Fibroblast of gingiva (primary cell): ENCODE measurements at regions not wholly inside any gene's neighbourhood (a gene's known extent, or its start where the extent isn't known, plus 50 kb on each side); places are given as distances from the start of the nearest gene placed in this dataset.
A peak's percentile ranks its signal among the peaks of the same experiment; 100 is the strongest.

ENCODE experiments used
- DNase-seq: peaks from one replicate; pipeline ENCODE4 v3.0.0-alpha.2; 2011; ENCODE audit warnings: low read depth

DNA sequence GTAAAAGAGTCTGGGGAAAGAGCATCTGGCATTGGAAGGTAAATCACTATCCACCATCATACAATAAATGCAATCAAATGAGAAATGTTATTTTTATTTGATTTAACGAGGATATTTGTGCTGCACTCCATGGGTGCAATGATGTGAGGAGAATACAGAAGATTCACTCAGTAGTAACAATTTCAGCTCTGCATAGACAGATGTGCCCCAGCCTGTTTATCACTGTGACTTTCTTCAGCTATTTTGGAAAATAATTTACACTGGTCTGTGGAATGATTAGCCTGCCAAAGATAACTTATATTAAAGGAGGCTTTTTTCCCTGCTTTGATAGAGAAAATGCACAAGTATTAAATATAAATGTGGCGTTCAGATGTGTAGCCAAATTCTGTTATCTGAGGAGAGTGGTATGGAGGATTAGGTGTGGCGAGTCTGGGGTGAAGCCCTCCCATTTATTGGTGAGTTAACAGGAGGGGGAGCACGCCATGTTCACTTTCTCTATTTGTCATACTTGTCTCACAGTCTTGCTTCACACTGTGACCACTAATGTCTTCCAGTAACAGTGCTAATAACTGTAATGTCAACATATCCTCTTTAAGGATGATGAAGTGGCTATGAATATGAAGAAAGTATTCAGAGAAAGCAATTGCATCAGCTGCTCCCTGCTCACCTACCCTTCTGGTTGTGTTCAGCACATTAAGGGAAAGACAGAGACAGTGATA lies 645.6 kb downstream of the MMUT start:
- peak; percentile 48 for DNase-seq

GRCh38 chr6:48814957-48815356 lies 648.1 kb downstream of the MMUT start:
- DNase-seq = no peak

DNA sequence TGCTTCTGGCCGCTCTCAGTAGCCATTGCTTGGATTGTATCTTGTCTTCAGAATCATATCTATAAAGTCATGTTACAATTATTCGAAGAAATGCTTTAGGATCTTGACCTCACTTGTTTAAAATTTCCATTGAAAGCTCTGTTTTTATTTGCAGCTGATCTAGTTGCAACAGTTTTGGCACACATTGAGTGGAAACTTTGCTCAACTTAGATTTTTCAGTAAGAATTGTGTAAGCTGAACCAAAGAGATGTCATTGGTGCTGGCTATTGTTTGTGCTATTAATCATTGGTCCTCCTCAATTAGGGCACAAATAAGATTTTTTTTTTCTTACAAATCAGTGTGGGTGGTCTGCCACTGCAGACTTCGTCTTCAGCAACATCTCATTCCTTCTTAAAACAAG lies 649.2 kb downstream of the MMUT start:
- peak; percentile 75 for DNase-seq

- DNase-seq = no peak
Observed at GRCh38 chr6:48809700-48810099, 653.4 kb downstream of the MMUT start.

GRCh38 chr6:48809245-48809644 lies 653.8 kb downstream of the MMUT start:
- DNase-seq = no peak

DNA sequence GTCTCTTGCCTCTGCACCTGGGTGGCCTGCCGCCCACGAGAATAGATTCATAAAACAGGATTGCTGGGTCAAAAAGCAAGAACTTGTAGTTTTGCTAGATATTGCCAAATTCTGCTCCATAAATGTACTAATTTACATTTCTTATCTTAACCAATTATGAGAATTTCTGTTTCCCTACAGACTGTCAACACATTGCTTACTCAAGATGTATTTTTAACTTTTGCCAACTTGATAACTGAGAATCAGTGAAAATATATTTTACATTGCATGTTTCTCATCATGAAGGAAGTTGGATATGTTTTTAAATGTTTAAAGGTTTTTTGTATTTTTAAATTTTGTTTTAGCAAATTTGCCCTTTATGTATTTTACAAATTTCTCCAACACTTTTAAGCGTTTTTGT lies 664.8 kb downstream of the MMUT start:
- no peak for DNase-seq

DNA sequence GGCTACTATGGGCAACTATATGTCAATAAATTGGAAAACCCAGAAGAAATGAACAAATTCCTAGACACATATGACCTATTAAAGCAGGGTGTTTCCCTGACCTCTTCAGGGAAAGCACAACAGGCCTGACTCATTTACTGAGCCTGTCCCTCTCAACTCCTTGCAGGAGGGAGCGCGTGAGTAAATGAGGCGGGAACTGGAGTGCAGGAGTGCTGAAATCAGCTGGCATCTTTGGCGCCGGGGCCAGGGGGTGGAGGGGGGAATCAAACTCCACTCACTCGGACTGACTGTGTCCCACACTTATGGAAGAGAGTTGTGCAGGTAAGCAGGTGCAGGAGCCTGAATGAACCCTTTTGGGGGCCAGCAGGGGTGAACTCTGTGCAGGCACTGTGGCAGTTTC lies 671.2 kb upstream of the PTCHD4 start:
- DNase-seq = no peak

DNA sequence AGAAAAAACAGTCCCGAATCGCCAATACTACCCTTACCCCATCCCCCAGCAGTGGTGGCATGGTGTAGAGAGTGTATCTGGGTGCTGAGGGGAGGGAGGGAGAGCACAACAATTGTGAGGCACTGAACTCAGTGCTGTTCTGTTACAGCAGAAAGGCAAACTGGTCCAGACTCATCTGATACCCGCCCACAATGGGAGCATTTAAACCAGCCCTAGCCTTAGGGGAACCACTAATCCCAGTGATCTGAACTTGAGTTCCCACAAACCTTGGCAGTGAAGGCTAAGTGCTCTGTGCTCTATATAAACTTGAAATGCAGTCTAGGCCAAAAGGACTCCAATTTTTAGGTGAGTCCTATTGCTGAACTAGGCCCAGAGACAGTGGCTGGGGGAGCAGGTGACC lies 666.4 kb upstream of the PTCHD4 start:
- DNase-seq = no peak

GRCh38 chr6:48775157-48775556 lies 664.2 kb upstream of the PTCHD4 start:
- DNase-seq = no peak

DNA sequence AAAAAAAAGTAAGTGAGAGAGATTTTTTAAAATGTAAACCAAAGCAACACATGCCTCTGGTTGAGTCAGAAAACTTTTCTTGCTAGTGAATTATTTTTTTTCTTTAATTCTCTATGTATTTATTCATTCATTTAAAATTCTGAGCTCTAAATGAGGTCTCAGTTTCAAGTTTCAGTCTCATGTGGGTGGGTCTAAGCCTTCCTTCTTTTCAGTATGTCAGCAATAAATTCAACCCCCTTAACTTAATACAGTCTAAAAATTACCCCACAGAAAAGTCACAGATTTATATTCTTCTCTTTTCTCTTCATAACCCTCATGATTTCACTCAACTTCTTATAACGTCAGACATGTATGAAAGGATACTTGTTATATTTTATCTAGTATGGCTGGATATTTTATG lies 663.3 kb upstream of the PTCHD4 start:
- no peak for DNase-seq

DNA sequence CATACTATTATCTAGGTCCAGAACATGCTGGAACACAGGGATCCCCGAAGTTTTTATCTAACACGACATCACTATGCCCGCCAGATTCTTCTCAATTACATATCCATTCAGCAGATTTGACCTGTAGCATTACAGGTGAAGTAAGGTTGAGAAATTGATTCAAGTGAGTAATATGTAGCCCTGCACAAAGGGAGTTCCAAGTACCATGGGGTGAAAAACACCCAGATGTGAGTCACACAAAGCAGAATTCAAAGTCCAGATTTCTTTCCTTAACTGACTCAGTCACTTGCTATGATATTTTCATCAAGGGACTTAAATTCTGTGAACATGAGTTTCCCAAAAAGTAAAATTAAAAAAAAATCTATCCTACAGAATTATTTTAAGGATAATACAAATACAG lies 655.4 kb upstream of the PTCHD4 start:
- peak; percentile 4 for DNase-seq

- DNase-seq = peak; percentile 53
Observed at GRCh38 chr6:48765352-48765961, 654.5 kb upstream of the PTCHD4 start.

- DNase-seq = no peak
Observed at GRCh38 chr6:48764286-48765044, 653.5 kb upstream of the PTCHD4 start.

GRCh38 chr6:48757661-48758060 lies 646.7 kb upstream of the PTCHD4 start:
- DNase-seq = no peak

GRCh38 chr6:48755315-48755714 lies 644.3 kb upstream of the PTCHD4 start:
- no peak for DNase-seq

DNA sequence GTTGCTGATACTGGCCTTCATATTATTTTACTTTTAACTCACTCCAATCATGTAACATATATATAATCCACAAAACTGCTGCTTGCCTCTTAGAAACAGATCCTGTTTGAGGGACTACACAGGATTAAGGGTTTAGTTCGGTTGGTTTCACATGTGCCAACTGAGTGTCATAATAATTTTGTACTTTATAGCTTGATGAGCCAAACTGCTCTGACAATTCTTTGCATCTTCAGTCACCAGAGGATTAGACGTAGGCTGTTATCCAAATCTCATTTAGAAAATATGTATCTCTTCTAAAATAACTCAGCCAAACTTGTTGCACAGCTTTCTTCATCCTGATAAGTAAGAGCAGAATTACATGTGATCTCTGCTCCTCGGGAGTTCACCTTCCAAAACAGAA lies 643.6 kb upstream of the PTCHD4 start:
- DNase-seq = no peak

- DNase-seq = no peak
Observed at GRCh38 chr6:48750861-48751260, 639.9 kb upstream of the PTCHD4 start.

- no peak for DNase-seq
Observed at GRCh38 chr6:48747471-48747870, 636.5 kb upstream of the PTCHD4 start.

GRCh38 chr6:48747040-48747439 lies 636.0 kb upstream of the PTCHD4 start:
- peak; percentile 37 for DNase-seq

DNA sequence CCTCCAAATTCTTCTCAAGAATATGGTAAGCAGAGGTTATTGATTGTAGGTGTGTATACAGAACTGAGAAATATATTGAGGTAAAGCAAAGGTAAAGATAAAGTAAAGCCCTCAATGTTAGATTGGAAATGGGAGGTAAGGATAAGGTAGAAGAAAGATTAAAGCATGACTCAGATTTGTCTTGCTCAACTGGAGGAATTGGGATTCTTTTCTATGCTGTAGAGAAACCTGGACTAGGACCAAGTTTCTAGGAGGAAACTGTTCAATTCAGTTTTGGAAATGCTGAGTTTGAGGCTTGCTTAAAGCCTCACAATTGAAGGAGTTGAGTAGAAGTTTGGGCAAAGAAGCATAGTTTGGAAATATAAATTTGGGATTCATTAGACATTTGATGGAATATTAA lies 634.0 kb upstream of the PTCHD4 start:
- peak; percentile 8 for DNase-seq

- DNase-seq = no peak
Observed at GRCh38 chr6:48743738-48744137, 632.7 kb upstream of the PTCHD4 start.

- peak; percentile 77 for DNase-seq
Observed at GRCh38 chr6:48736501-48737206, 625.7 kb upstream of the PTCHD4 start.

GRCh38 chr6:48735846-48736245 lies 624.8 kb upstream of the PTCHD4 start:
- DNase-seq = no peak
